OCI-LY1 (cell line): ENCODE measurements at regions not wholly inside any gene's neighbourhood (a gene's known extent, or its start where the extent isn't known, plus 50 kb on each side); places are given as distances from the start of the nearest gene placed in this dataset.

Source experiments
- H2AFZ ChIP-seq: fragments of 200-600 bp; sonication (generic), shearing (Covaris generic); 2 replicates; pipeline ENCODE4 v1.6.0; 2014; ENCODE audit warnings: antibody characterized with exemption, mild to moderate bottlenecking, low read length
- H3F3A ChIP-seq: fragments of 200-600 bp; sonication (generic), shearing (Covaris generic); 2 replicates; pipeline ENCODE4 v1.6.0; 2014; ENCODE audit warnings: mild to moderate bottlenecking, antibody characterized with exemption, low read length, moderate library complexity; ENCODE audit not compliant: insufficient read depth
- H3K27ac ChIP-seq: fragments of 200-600 bp; sonication (generic); 2 replicates; pipeline ENCODE4 v1.5.1; 2014; ENCODE audit warnings: low read length, mixed run types, mild to moderate bottlenecking, low read depth; ENCODE audit not compliant: poor library complexity, severe bottlenecking
- H3K27me3 ChIP-seq: fragments of 200-600 bp; sonication (generic); 2 replicates; pipeline ENCODE4 v1.6.0; 2014; ENCODE audit warnings: antibody characterized with exemption, mild to moderate bottlenecking, low read length, moderate library complexity; ENCODE audit not compliant: insufficient read depth
- H3K36me3 ChIP-seq: fragments of 200-600 bp; sonication (generic); 2 replicates; pipeline ENCODE4 v1.6.1; 2014; ENCODE audit warnings: mild to moderate bottlenecking, antibody characterized with exemption, low read length, moderate library complexity, mixed read lengths; ENCODE audit not compliant: insufficient read depth
- H3K4me1 ChIP-seq: fragments of 200-600 bp; sonication (generic); 2 replicates; pipeline ENCODE4 v1.5.1; 2014; ENCODE audit warnings: mild to moderate bottlenecking, low read length, moderate library complexity; ENCODE audit not compliant: insufficient read depth, severe bottlenecking
- H3K4me2 ChIP-seq: fragments of 200-600 bp; sonication (generic), shearing (Covaris generic); 2 replicates; pipeline ENCODE4 v1.6.1; 2014; ENCODE audit warnings: low read length
- H3K4me3 ChIP-seq: fragments of 200-600 bp; sonication (generic); 2 replicates; pipeline ENCODE4 v1.5.1; 2014; ENCODE audit warnings: low read length, low read depth, mild to moderate bottlenecking, mixed read lengths; ENCODE audit not compliant: poor library complexity, severe bottlenecking
- H3K79me2 ChIP-seq: fragments of 200-600 bp; shearing (Covaris generic); 2 replicates; pipeline ENCODE4 v1.6.1; 2016; ENCODE audit warnings: mixed run types, low read length, mixed read lengths; ENCODE audit not compliant: insufficient read depth
- H3K9ac ChIP-seq: fragments of 200-600 bp; sonication (generic), shearing (Covaris generic); 2 replicates; pipeline ENCODE4 v1.6.1; 2014; ENCODE audit warnings: mild to moderate bottlenecking, low read length, mixed read lengths
- H3K9me2 ChIP-seq: fragments of 200-600 bp; sonication (generic), shearing (Covaris generic); 2 replicates; pipeline ENCODE4 v1.6.1; 2014; ENCODE audit warnings: low read depth, mild to moderate bottlenecking, low read length, mixed read lengths
- H3K9me3 ChIP-seq: fragments of 200-600 bp; shearing (Covaris generic); 2 replicates; pipeline ENCODE4 v1.6.1; 2014; ENCODE audit warnings: low read length, mixed read lengths
- H4K20me1 ChIP-seq: fragments of 200-600 bp; sonication (generic), shearing (Covaris generic); 2 replicates; pipeline ENCODE4 v1.6.0; 2016; ENCODE audit warnings: mild to moderate bottlenecking, low read length; ENCODE audit not compliant: insufficient read depth
- EZH2 ChIP-seq: fragments of 200-600 bp; sonication (generic), shearing (Covaris generic); IDR thresholded peaks from 2 replicates; pipeline ENCODE4 v1.8.0; 2017; ENCODE audit warnings: borderline replicate concordance, mixed run types, mild to moderate bottlenecking, antibody characterized with exemption, low read length, moderate library complexity, mixed read lengths
- TF ChIP-seq, protein P1 (sequence below): fragments of 200-600 bp; sonication (generic), shearing (Covaris generic); IDR thresholded peaks from 2 replicates; pipeline ENCODE4 v1.5.1; 2017; ENCODE audit warnings: mild to moderate bottlenecking, antibody characterized with exemption, low read length, moderate library complexity, mixed read lengths

DNA sequence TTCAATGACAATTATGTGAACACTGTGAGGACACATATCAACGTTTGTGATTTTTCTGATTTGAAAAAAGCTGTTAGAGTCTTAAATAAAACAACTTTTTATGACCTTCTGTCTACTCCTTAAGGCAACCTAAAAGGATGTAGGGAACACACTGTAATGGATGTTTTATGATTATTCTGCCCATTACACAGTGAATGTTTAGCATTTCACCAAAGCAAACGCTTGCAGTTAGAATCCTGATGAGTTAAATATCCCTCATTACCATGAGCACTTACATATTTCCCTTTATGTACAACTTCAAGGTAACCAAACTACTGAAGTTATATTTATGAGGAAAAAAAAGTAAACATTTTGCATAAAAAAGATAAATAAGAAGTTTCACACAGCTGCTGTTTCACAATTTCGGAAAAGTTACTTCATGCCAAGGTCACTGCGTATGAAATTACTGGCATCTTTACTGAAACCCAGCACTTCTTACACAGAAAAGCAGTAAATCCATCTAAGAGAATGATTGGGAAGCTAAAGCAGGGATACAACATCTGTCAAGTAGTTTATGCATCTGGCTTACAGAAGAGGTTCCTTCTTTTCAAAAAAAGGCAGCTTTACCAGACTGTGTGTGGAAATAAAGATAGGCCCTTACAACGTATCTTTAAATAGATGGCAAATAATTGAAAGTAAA is 733.7 kb upstream of the ATXN8OS start:
- TF ChIP-seq EZH2 = no peak
- TF ChIP-seq, protein P1, sequence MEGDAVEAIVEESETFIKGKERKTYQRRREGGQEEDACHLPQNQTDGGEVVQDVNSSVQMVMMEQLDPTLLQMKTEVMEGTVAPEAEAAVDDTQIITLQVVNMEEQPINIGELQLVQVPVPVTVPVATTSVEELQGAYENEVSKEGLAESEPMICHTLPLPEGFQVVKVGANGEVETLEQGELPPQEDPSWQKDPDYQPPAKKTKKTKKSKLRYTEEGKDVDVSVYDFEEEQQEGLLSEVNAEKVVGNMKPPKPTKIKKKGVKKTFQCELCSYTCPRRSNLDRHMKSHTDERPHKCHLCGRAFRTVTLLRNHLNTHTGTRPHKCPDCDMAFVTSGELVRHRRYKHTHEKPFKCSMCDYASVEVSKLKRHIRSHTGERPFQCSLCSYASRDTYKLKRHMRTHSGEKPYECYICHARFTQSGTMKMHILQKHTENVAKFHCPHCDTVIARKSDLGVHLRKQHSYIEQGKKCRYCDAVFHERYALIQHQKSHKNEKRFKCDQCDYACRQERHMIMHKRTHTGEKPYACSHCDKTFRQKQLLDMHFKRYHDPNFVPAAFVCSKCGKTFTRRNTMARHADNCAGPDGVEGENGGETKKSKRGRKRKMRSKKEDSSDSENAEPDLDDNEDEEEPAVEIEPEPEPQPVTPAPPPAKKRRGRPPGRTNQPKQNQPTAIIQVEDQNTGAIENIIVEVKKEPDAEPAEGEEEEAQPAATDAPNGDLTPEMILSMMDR = no peak
- Histone ChIP-seq H3K36me3 (no peaks in the 10 kb centered on the region), H3K9me3 (no peaks in the 10 kb centered on the region), H3K4me3 (no peak overlapping the region), H3K27ac (no peak overlapping the region), H3K27me3 (no peaks in the 10 kb centered on the region), H3K9me2 (no peaks in the 10 kb centered on the region), H3K4me2 (no peak overlapping the region), H2AFZ (no peak overlapping the region), H3K79me2 (no peaks in the 10 kb centered on the region), H3K4me1 (no peaks in the 10 kb centered on the region), H4K20me1 (no peaks in the 10 kb centered on the region), H3K9ac (no peak overlapping the region), H3F3A (no peaks in the 10 kb centered on the region)

DNA sequence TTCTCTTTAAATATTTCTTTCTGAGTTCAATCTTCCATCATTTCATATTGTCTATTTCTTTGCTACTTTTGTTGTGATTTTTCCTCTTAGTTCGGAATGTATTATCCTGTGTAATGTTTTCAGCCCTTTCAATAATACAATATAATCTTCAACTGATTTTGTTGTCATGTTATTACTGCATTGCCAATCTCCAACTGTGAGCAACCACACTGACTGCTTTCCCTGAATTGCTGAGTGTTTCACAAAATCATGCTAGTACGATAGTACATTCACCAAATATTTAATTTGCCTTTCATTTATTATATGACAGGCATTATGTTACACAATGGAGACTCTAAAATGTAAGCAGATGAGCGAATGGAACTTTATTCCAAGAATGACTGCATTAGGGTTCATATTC is 744.3 kb upstream of the ATXN8OS start:
- no peaks in the 10 kb centered on the region for H3K27me3 ChIP-seq
- H3K36me3 ChIP-seq = no peaks in the 10 kb centered on the region
- no peaks in the 10 kb centered on the region for H3K9me3 ChIP-seq
- H3K4me3 ChIP-seq = no peak overlapping the region
- no peaks in the 10 kb centered on the region for H3F3A ChIP-seq
- no peaks in the 10 kb centered on the region for H4K20me1 ChIP-seq
- no peak for TF ChIP-seq EZH2
- TF ChIP-seq, protein P1 = no peak
- no peak overlapping the region for H3K9ac ChIP-seq
- H3K4me2 ChIP-seq = no peak overlapping the region
- H3K27ac ChIP-seq = no peak overlapping the region
- H3K4me1 ChIP-seq = no peaks in the 10 kb centered on the region
- no peaks in the 10 kb centered on the region for H3K79me2 ChIP-seq
- no peaks in the 10 kb centered on the region for H3K9me2 ChIP-seq
- no peak overlapping the region for H2AFZ ChIP-seq

DNA sequence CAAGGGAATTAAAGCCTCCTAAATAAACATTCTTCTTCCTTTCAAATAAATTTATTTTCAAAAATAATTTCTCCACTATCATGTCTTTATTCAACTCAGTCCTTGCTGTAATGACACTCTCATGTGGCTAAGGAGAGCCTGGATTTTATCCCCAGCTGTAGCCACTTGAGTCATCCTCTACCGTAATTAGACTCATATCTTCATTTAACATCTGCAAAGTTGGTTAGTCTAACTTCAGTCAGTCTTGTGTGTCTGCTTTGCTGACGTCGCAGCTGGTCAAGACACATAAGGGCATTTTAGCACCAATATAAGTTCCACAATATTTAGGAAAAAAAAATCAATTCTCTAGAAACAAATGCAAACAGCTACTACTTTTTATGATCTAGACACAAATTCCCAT is 776.4 kb upstream of the ATXN8OS start:
- H4K20me1 ChIP-seq = no peaks in the 10 kb centered on the region
- no peaks in the 10 kb centered on the region for H3F3A ChIP-seq
- H2AFZ ChIP-seq = no peak overlapping the region
- no peak overlapping the region for H3K27ac ChIP-seq
- no peaks in the 10 kb centered on the region for H3K9me2 ChIP-seq
- no peaks in the 10 kb centered on the region for H3K27me3 ChIP-seq
- H3K4me2 ChIP-seq = no peak overlapping the region
- no peaks in the 10 kb centered on the region for H3K79me2 ChIP-seq
- H3K36me3 ChIP-seq = no peaks in the 10 kb centered on the region
- H3K9me3 ChIP-seq = no peaks in the 10 kb centered on the region
- TF ChIP-seq, protein P1 = no peak
- TF ChIP-seq EZH2 = no peak
- no peaks in the 10 kb centered on the region for H3K4me1 ChIP-seq
- no peak overlapping the region for H3K4me3 ChIP-seq
- no peak overlapping the region for H3K9ac ChIP-seq
